GM19468 (cell line): ENCODE measurements at regions not wholly inside any gene's neighbourhood (a gene's known extent, or its start where the extent isn't known, plus 50 kb on each side); places are given as distances from the start of the nearest gene placed in this dataset.

Experiments used
- ATAC-seq: cut with Tn5 transposase; IDR thresholded peaks from one replicate; pipeline ENCODE4 v1.9.1; 2021; ENCODE audit warnings: mild to moderate bottlenecking, moderate library complexity, moderate number of reproducible peaks; ENCODE audit not compliant: unreplicated experiment; ENCODE audit errors: extremely low read depth

GRCh38 chr7:19623676-19624075 lies 85.2 kb downstream of the POLR1F start:
- ATAC-seq, result no peak

- ATAC-seq, result no peak
Measured at GRCh38 chr7:19621740-19622139, 87.1 kb downstream of the POLR1F start.

DNA sequence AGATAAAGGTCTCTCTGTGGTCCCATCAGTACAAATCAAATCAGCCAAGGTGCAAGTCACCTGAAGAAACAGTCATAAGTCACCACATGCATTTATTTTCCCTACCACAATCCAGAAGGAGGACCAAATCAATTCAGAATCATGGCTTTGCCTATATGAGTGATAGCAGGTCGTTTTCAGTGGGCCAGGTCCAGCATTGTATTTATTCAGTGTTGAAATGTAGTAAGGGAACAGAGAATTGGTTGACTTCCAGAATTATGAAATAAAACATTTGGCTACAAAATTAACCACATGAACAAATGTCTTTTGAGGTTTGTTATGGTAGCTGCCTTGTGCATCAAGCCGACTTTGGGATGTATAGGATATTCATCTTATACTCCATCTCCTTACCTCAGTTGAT lies 88.4 kb downstream of the POLR1F start:
- no peak for ATAC-seq

DNA sequence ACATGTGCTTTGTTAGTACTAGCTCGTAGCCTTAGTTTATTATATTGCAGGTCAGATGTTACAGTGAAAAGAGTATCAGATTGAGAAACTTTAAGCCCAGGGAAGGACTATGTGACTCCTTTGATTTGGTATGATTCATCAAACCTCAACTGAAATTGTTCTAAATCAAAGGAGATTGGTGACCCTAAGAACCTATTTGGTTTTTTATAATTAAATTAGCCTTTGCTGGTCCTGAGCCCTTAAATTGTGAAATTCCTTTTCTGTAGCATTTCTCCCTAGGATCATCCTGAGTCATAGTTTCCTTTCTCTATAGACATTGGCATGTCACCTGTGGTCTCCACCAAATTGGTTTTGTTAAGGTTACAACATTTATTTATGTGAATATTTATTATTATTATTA lies 89.7 kb downstream of the POLR1F start:
- ATAC-seq, result no peak

DNA sequence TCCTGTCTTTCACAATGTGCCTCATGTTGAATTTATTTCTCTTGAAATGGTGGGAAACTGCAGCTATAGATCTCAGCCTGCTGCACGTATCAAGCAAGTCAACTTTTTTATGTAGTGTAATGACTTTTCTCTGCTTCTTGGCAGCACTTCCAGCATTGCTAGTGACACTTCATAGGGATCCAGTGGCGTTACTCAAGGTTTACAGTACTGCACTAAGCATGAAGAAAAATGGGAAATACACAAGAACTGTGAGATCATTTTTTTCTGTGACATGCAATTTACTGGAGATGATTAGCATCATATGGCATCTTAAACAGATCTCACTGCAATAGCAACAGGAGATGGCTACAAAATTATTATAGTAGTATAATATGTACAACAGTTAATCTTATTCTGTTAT lies 90.9 kb downstream of the POLR1F start:
- no peak for ATAC-seq

DNA sequence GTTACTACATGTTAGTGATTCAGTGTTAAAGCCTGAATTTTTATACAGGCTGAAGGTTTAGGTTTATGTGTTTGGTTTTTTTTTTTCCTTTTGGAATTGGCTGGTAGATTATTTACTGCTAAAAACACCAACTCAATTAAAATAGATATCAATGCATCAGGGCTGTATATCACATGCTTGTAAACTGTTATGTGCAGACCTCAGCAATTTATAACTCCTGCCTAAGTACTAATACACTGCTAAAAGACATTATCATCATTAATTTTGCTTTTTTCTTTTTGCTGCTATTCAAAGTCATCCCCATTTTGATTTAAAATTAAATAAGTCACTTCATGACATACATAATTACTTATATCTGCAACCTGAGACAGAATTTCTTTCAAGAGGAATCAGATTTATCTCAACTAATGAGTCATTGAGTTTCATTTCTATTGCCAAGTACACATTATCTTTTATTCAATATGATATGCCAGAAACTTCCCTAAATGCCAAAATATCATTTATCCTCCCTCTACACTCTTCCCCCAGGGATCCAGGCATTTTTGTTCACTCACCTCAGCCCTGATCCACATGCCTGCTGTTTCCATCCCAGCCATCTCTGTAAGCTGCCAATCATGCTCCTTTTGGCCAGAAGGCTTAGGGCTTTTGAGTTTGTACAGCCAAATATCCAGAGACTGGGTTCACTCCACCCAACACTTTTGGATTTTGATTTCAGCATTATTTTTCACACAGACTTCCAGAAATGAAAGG lies 98.5 kb downstream of the POLR1F start:
- no peak for ATAC-seq

- no peak for ATAC-seq
Measured at GRCh38 chr7:19589446-19589845, 119.4 kb downstream of the POLR1F start.

- no peak for ATAC-seq
Measured at GRCh38 chr7:19587291-19587690, 121.5 kb downstream of the POLR1F start.

DNA sequence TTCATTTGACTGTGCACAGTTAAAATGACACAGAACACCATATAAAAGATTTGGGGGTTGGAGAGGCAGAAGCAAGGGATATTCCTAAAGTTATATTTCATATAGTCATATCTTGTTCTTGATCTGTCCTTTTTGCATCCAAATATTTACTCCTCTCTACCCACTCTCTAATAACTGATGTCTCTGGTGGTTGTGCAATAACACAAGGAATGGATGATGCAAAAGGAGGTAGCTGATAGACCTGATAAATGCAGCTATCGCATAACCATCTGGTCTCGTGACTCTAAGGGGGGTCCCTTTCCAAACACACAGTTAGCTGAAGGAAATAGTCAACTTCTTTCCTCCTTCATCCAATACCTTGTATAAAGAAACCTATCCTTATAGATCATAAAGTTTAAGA lies 123.1 kb downstream of the POLR1F start:
- no peak for ATAC-seq

GRCh38 chr7:19575909-19576557 lies 132.8 kb downstream of the POLR1F start:
- ATAC-seq, result no peak

GRCh38 chr7:19574131-19574530 lies 134.7 kb downstream of the POLR1F start:
- no peak for ATAC-seq

DNA sequence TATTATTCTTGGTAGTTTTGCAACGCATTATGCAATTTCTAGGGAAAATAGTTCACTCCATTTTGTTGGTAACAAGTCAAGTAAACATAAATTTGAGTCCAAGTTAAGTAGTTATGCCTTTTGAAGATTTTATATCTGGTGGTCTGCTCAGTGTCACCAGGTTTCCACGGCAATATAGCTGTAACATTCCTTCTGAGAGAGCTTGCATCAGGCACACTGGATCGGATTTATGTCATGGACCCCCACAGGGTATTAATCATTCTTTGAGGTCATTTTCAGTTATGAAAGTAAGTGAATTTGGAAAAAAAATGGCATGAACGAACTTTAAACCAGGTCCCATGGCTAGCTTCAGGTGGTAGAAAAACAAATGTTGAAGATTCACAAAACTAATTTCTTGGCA lies 136.3 kb downstream of the POLR1F start:
- ATAC-seq, result no peak

DNA sequence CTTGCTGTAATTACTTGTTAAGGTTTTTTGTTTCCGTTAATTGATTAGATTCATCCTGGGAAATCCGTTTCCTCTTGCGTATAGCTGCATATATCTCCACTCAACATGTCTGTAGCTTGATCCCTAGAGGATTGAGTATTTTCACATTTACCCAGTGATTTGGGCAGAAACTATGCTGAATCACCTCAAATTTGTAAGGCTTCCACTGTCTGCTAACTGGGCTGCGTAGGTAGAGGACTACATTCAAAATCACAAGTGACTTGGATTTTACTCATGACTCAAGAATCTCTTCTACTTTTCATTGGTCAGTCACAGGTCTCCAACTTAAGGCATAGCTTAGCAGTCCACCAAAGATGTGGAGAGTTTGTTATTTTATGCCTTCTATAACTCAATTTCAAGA lies 141.8 kb downstream of the POLR1F start:
- no peak for ATAC-seq

DNA sequence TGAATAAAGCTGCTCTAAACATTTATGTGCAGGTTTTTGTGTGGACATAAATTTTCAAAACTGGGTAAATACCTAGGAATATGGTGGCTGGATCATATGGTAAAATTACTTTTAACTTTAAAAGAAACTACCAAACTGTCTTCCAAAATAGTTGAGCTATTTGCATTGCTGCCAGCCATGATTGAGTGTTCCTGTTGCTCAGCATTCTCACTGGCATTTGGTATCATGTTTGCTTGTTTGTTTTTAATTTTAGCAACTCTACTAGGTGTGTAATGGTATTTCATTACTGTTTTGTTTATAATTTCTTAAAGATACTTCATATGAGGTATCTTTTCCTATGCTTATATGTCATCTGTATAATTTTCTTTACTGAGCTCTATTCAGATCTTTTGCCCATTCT lies 143.2 kb downstream of the POLR1F start:
- no peak for ATAC-seq

DNA sequence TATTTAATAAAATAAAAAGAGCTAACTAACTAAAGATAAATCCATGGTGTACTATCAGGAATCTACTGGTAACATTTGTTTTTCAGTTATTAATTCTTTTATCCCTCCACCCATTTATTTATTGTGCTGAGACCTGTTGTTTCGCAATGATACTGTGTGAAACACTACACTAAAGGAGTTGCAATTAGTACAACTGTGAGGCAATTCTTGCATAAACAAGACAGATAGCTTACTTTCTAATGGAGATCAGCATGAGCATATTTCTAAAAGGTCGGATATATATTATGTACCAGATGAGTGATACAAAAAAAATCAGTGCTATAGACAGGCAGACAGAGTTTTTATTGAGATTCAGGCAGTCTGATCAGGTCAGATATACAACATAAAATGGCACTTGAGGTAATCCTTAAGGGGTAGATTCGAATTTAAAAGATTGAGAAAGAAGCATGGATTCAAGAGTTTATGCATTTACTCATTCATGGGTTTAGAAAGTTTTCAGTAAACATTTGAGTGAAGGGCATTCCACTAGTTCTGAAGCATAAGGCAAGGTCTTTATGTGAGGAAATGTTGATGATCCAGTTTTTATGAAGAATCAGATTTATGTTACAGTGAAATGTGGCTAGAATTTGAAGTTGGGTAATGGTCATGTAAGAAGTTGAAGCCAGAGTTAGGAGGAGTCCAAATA lies 147.6 kb downstream of the POLR1F start:
- no peak for ATAC-seq

- no peak for ATAC-seq
Measured at GRCh38 chr7:19560111-19560883, 148.5 kb downstream of the POLR1F start.

DNA sequence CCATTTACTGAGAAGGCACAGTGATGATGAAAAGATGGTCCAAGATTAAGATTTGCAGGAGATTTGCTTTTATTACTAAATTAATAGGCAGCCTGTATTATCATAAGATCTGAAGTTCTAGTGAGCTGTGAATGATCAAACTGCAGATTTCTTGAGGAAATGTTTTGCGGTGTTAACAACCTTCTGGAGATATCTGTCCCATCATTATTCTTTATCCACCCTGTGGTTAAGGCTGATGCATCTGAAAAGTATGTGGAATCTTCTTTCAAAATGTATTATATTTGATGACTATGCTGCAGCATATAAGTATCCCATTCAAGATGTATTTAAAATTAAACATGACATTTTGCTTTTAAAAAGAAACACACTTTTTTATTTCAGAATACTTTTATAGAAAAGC lies 150.3 kb downstream of the POLR1F start:
- ATAC-seq, result no peak

DNA sequence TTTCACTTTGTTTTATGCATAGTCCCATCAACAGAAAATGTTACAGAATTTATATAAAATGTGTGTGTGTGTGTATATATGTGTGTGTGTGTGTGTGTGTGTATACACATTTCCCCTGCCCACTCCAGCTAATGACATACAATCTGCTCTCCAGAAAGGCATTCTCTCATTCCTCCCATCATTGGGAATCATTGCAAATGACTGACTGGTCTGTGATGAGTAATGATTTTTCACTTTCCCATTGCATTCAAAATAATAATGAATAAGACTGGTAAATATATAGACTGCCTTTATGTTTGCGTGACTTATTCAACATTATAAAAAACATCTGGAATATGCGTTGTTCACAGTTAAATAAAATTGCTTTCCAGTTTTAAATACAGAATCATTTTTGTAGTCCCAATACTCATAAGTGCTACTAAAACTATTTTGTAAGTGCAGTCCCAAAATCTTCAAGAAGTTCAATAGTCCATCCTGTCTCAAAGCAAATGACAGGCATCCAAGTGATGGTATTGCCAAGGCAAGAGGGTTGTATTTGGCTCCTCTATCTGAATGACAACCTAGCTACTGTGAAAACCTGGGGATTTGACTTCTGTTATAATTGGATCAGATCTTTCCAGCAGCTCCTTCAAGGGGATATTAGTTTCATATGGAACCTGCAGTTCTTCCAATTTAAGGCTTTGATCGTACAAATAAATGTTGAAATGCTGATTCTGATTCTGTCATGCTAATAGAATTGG lies 150.9 kb downstream of the POLR1F start:
- ATAC-seq, result no peak

DNA sequence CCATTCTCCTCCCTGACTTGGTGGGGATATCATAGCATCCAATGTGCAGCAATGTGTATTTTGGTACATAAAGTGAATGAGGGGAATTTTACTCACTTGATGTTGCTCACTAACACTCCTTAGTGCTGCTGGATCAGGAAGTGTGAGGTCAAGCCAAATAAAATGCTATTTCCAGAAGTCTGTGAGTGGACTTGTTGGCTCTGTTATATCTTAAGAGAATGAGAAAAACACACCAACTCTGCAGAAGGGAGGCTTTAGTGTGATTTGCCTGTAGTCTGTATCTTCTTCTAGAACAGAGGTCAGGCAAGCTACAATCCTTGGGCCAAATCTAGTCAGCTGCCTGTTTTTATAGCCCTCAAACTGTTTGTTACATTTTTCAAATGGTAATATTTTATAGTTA lies 154.3 kb downstream of the POLR1F start:
- ATAC-seq, result no peak

GRCh38 chr7:19552576-19552975 lies 156.3 kb downstream of the POLR1F start:
- ATAC-seq, result no peak
